Smooth muscle cell (in vitro differentiated cells): ENCODE measurements at regions not wholly inside any gene's neighbourhood (a gene's known extent, or its start where the extent isn't known, plus 50 kb on each side); places are given as distances from the start of the nearest gene placed in this dataset.

Source experiments
- DNase-seq: peaks from one replicate; lab custom pipeline; 2025; ENCODE audit not compliant: unreplicated experiment; lab: John Stamatoyannopoulos, UW
- H2AFZ ChIP-seq: fragments of 200-600 bp; sonication (generic); 2 replicates; pipeline ENCODE4 v1.6.0; 2016; ENCODE audit warnings: antibody characterized with exemption, low read depth, mild to moderate bottlenecking
- H3F3A ChIP-seq: fragments of 200-600 bp; sonication (generic); 2 replicates; pipeline ENCODE4 v1.6.0; 2017; ENCODE audit warnings: antibody characterized with exemption, low read depth
- H3K27ac ChIP-seq: fragments of 200-600 bp; sonication (generic); 2 replicates; pipeline ENCODE4 v1.5.1; 2016; ENCODE audit warnings: low read depth, mild to moderate bottlenecking
- H3K27me3 ChIP-seq: fragments of 200-600 bp; sonication (generic); 2 replicates; pipeline ENCODE4 v1.6.1; 2016; ENCODE audit warnings: low read depth, mild to moderate bottlenecking
- H3K36me3 ChIP-seq: fragments of 200-600 bp; sonication (generic); 2 replicates; pipeline ENCODE4 v1.5.1; 2016; ENCODE audit warnings: low read depth
- H3K4me1 ChIP-seq: fragments of 200-600 bp; sonication (generic); 2 replicates; pipeline ENCODE4 v1.5.1; 2016; ENCODE audit warnings: low read depth
- H3K4me2 ChIP-seq: fragments of 200-600 bp; sonication (generic); 2 replicates; pipeline ENCODE4 v1.6.0; 2016; ENCODE audit warnings: mild to moderate bottlenecking
- H3K4me3 ChIP-seq: fragments of 200-600 bp; sonication (generic); 2 replicates; pipeline ENCODE4 v1.5.1; 2016; ENCODE audit warnings: mild to moderate bottlenecking
- H3K79me2 ChIP-seq: fragments of 200-600 bp; sonication (generic); 2 replicates; pipeline ENCODE4 v1.6.0; 2016; ENCODE audit warnings: low read depth, mild to moderate bottlenecking
- H3K9ac ChIP-seq: fragments of 200-600 bp; sonication (generic); 2 replicates; pipeline ENCODE4 v1.6.0; 2016; ENCODE audit warnings: low read depth
- H3K9me3 ChIP-seq: fragments of 200-600 bp; sonication (generic); replicated peaks from 2 replicates; pipeline ENCODE4 v1.5.1; 2016; ENCODE audit warnings: low read depth
- H4K20me1 ChIP-seq: fragments of 200-600 bp; sonication (generic); 2 replicates; pipeline ENCODE4 v1.6.0; 2016; ENCODE audit warnings: low read depth
- WGBS: methylation state at CpG from one replicate; pipeline ENCODE4 v1.1.7; 2016; ENCODE audit warnings: low lambda C conversion rate; 5-methylcytosine and 5-hydroxymethylcytosine counted together
- TF ChIP-seq, protein P1 (sequence below): fragments of 200-600 bp; sonication (generic); IDR thresholded peaks from 2 replicates; pipeline ENCODE4 v1.5.1; 2017; ENCODE audit warnings: borderline replicate concordance, mild to moderate bottlenecking, antibody characterized with exemption; ENCODE audit not compliant: insufficient read depth, poor library complexity, severe bottlenecking

DNA sequence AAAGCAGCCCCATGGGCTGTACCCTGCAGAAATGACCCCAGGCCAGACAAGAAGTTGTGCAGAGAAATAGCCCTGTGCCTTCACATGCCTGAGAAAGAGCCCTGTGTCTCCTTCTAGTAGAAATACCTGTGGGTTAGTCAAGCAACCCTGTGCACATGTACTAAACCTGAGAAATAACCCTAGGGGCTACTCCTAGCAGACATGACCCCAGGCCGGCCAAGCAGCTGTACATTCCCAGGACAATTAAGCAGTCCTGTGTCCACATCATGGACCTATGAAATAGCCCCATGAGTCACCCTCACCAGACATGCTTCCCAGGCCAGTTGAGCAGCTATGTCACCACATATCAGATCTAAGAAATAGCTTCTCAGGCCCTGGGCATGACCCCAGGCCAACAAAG, 519.7 kb upstream of the CA10 start:
- no peaks in the 10 kb centered on the region for H4K20me1 ChIP-seq
- WGBS: 64% methylated on average over 1 of the region's 1 CpG
- H3K36me3 ChIP-seq: no peaks in the 10 kb centered on the region

DNA sequence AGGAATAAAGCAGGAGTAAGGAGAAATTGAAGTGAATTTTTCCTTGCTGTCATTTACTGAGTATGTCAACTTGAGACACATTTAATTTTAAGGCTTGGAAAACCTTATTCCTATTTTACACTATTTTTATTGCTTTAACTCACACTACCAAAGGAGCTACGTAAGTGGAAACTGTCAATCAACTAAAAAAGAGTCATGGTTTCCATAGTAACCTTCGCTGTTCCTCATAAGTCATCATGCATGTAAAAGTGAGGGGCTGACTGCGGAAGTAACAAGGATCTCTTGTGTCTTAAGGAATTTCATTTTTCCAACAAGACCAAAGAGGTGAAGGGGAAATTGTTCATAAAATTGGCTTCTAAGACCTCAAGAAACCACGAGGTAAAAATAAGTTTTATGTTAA, 516.2 kb upstream of the CA10 start:
- Histone ChIP-seq H4K20me1 (no peaks in the 10 kb centered on the region), H3K79me2 (no peaks in the 10 kb centered on the region), H3K4me2 (no peak overlapping the region), H3K4me3 (no peak overlapping the region), H3K27ac (no peak overlapping the region), H3K36me3 (no peaks in the 10 kb centered on the region), H3K9ac (no peak overlapping the region), H3K27me3 (no peaks in the 10 kb centered on the region), H3F3A (no peaks in the 10 kb centered on the region), H3K9me3 (no peaks in the 10 kb centered on the region), H3K4me1 (no peaks in the 10 kb centered on the region), H2AFZ (no peak overlapping the region)
- WGBS: 83% methylated on average over 4 of the region's 4 CpGs
- TF ChIP-seq, protein P1, sequence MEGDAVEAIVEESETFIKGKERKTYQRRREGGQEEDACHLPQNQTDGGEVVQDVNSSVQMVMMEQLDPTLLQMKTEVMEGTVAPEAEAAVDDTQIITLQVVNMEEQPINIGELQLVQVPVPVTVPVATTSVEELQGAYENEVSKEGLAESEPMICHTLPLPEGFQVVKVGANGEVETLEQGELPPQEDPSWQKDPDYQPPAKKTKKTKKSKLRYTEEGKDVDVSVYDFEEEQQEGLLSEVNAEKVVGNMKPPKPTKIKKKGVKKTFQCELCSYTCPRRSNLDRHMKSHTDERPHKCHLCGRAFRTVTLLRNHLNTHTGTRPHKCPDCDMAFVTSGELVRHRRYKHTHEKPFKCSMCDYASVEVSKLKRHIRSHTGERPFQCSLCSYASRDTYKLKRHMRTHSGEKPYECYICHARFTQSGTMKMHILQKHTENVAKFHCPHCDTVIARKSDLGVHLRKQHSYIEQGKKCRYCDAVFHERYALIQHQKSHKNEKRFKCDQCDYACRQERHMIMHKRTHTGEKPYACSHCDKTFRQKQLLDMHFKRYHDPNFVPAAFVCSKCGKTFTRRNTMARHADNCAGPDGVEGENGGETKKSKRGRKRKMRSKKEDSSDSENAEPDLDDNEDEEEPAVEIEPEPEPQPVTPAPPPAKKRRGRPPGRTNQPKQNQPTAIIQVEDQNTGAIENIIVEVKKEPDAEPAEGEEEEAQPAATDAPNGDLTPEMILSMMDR: no peak
- DNase-seq: no peak

More for the DNA sequence above, 519.7 kb upstream of the CA10 start:
- H3K9me3 ChIP-seq: no peaks in the 10 kb centered on the region
- no peaks in the 10 kb centered on the region for H3K79me2 ChIP-seq
- TF ChIP-seq, protein P1: no peak
- H3K27me3 ChIP-seq: no peaks in the 10 kb centered on the region
- H3K27ac ChIP-seq: no peak overlapping the region
- H3K4me2 ChIP-seq: no peak overlapping the region
- H3K9ac ChIP-seq: no peak overlapping the region
- no peak overlapping the region for H2AFZ ChIP-seq
- H3K4me3 ChIP-seq: no peak overlapping the region
- H3F3A ChIP-seq: no peaks in the 10 kb centered on the region
- DNase-seq: no peak
- no peaks in the 10 kb centered on the region for H3K4me1 ChIP-seq

DNA sequence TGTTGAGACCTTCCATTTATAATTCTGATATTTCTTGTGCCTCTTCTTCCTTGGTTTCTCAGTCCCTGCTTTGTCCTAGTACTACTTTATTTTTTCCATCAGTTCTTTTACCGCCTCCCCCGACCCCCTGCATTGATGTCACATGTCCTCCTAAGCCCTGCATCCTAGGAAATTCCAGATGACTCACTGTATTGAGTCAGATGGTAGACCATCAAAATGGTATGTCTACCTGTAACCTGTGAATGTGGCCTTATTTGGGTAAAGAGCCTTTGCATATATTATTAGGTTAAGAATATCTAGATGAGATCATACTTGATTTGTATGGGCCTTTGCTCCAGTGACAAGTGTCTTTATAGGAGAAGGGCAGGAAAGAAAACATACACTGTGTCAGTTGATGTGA, 515.3 kb upstream of the CA10 start:
- Histone ChIP-seq H3K79me2 (no peaks in the 10 kb centered on the region), H4K20me1 (no peaks in the 10 kb centered on the region), H3K27me3 (no peaks in the 10 kb centered on the region), H3K27ac (no peak overlapping the region), H3K4me1 (no peaks in the 10 kb centered on the region), H3K36me3 (no peaks in the 10 kb centered on the region), H3K9me3 (no peaks in the 10 kb centered on the region), H3K9ac (no peak overlapping the region), H3F3A (no peaks in the 10 kb centered on the region), H2AFZ (no peak overlapping the region), H3K4me2 (no peak overlapping the region), H3K4me3 (no peak overlapping the region)
- TF ChIP-seq, protein P1: no peak
- DNase-seq: no peak
- 86% methylated on average over 2 of the region's 2 CpGs for WGBS

DNA sequence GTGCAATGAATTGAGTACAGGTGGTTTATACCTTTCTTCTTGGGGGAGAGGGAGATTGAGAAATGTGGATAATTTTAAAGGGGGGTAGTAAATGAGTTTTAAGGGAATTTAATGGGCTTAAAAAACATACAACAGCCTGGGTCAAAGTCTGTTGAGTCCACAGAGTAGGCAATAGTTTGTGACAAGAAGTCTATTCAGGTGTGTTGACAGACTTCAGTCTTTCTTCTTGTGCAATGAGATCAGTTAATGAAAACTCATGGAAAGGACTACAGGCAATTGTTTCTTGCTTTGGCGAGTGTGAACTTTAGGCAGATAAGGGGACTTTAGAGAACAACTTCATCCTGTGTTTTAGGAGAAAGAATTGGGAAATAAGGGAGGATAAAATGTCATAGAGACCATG, 507.8 kb upstream of the CA10 start:
- H3K4me3 ChIP-seq: no peak overlapping the region
- 66% methylated on average over 1 of the region's 1 CpG for WGBS
- no peaks in the 10 kb centered on the region for H3K36me3 ChIP-seq
- H3K79me2 ChIP-seq: no peaks in the 10 kb centered on the region
- H3K27ac ChIP-seq: no peak overlapping the region
- DNase-seq: no peak
- H3K4me1 ChIP-seq: no peaks in the 10 kb centered on the region
- TF ChIP-seq, protein P1: no peak
- no peak overlapping the region for H3K4me2 ChIP-seq
- no peaks in the 10 kb centered on the region for H3K9me3 ChIP-seq
- no peak overlapping the region for H3K9ac ChIP-seq
- H2AFZ ChIP-seq: no peak overlapping the region
- H3F3A ChIP-seq: no peaks in the 10 kb centered on the region
- H4K20me1 ChIP-seq: no peaks in the 10 kb centered on the region
- H3K27me3 ChIP-seq: no peaks in the 10 kb centered on the region
